ENCODE measurements at regions not wholly inside any gene's neighbourhood (a gene's known extent, or its start where the extent isn't known, plus 50 kb on each side); places are given as distances from the start of the nearest gene placed in this dataset.
"Not testable (repeated sequence)": the region's sequence is repeated elsewhere in the genome, so short reads cannot be mapped to it uniquely, and the experiment has no call there.

GRCh38 chr3:20700714-20701113 is 514.7 kb upstream of the SGO1 start:
- DNase-seq = no peak

- no peak for DNase-seq
Observed at GRCh38 chr3:20698896-20699295, 512.9 kb upstream of the SGO1 start.

- no peak for DNase-seq
Observed at GRCh38 chr3:20696388-20697150, 510.6 kb upstream of the SGO1 start.

GRCh38 chr3:20692675-20693074 is 506.7 kb upstream of the SGO1 start:
- DNase-seq = no peak

- DNase-seq = no peak
Observed at GRCh38 chr3:20683910-20684309, 497.9 kb upstream of the SGO1 start.

- DNase-seq = no peak
Observed at GRCh38 chr3:20682573-20682972, 496.6 kb upstream of the SGO1 start.

- no peak for DNase-seq
Observed at GRCh38 chr3:20680990-20681628, 495.1 kb upstream of the SGO1 start.

GRCh38 chr3:20673866-20674265 is 487.9 kb upstream of the SGO1 start:
- no peak for DNase-seq

GRCh38 chr3:20669675-20670074 is 483.7 kb upstream of the SGO1 start:
- no peak for DNase-seq

- no peak for DNase-seq
Observed at GRCh38 chr3:20669184-20669583, 483.2 kb upstream of the SGO1 start.

GRCh38 chr3:20668411-20668810 is 482.4 kb upstream of the SGO1 start:
- no peak for DNase-seq

GRCh38 chr3:20666091-20666490 is 480.1 kb upstream of the SGO1 start:
- no peak for DNase-seq

- no peak for DNase-seq
Observed at GRCh38 chr3:20658491-20658890, 472.5 kb upstream of the SGO1 start.

- DNase-seq = no peak
Observed at GRCh38 chr3:20657560-20657959, 471.6 kb upstream of the SGO1 start.

- DNase-seq = no peak
Observed at GRCh38 chr3:20652231-20652986, 466.4 kb upstream of the SGO1 start.

GRCh38 chr3:20648921-20649381 is 462.9 kb upstream of the SGO1 start:
- no peak for DNase-seq

GRCh38 chr3:20648294-20648693 is 462.3 kb upstream of the SGO1 start:
- DNase-seq = peak; percentile 22 to 30

GRCh38 chr3:20646425-20646824 is 460.4 kb upstream of the SGO1 start:
- no peak for DNase-seq

- DNase-seq = no peak
Observed at GRCh38 chr3:20645340-20645739, 459.3 kb upstream of the SGO1 start.

- DNase-seq = no peak
Observed at GRCh38 chr3:20637729-20638128, 451.7 kb upstream of the SGO1 start.

GRCh38 chr3:20622304-20622703 is 436.3 kb upstream of the SGO1 start:
- no peak for DNase-seq

GRCh38 chr3:20618621-20619020 is 432.6 kb upstream of the SGO1 start:
- DNase-seq = not testable (repeated sequence)

- not testable (repeated sequence) for DNase-seq
Observed at GRCh38 chr3:20618181-20618580, 432.2 kb upstream of the SGO1 start.

- not testable (repeated sequence) for DNase-seq
Observed at GRCh38 chr3:20615982-20616381, 430.0 kb upstream of the SGO1 start.
